A549 (cell line): ENCODE measurements at regions not wholly inside any gene's neighbourhood (a gene's known extent, or its start where the extent isn't known, plus 50 kb on each side); places are given as distances from the start of the nearest gene placed in this dataset.

Experiments used
- ATOH8 ChIP-seq: fragments of 250-450 bp; sonication (Bioruptor Pico); IDR thresholded peaks from 2 replicates; pipeline ENCODE4 v1.5.0; 2020; ENCODE audit warnings: low read depth, mild to moderate bottlenecking, moderate library complexity
- BCL3 ChIP-seq: fragments of >200 bp; sonication (Bioruptor Twin); formaldehyde crosslinking; IDR thresholded peaks from 3 replicates; pipeline ENCODE4 v1.6.1; 2016
- CTCF ChIP-seq: fragments of >200 bp; sonication (Bioruptor Twin); formaldehyde crosslinking; IDR thresholded peaks from 3 replicates; pipeline ENCODE4 v1.5.1; 2016
- EP300 ChIP-seq, 2 experiments: fragments of >200 bp; sonication (Bioruptor Twin); formaldehyde crosslinking; IDR thresholded peaks; 2 replicates in 1 of 2; 3 replicates in 1 of 2; pipeline ENCODE4 v1.6.1; 2016 to 2017
- FOSB ChIP-seq: fragments of 250-450 bp; sonication (Bioruptor Pico); IDR thresholded peaks from 2 replicates; pipeline ENCODE4 v1.5.0; 2020; ENCODE audit warnings: mild to moderate bottlenecking, moderate library complexity
- MAFK ChIP-seq: fragments of 450-650 bp; IDR thresholded peaks from 2 replicates; pipeline ENCODE4 v1.6.1; 2014; ENCODE audit not compliant: partially characterized antibody
- MAX ChIP-seq: IDR thresholded peaks from 2 replicates; pipeline ENCODE4 v1.6.1; 2012
- POLR2AphosphoS2 ChIP-seq: conservative IDR thresholded peaks from 2 replicates; pipeline ENCODE4 v1.6.1; 2012; ENCODE audit warnings: low read length, improper control_type of control experiment, inconsistent platforms
- RNF2 ChIP-seq: fragments of 200-600 bp; sonication (generic); IDR thresholded peaks from 2 replicates; pipeline ENCODE4 v1.6.1; 2016; ENCODE audit warnings: low read depth, mild to moderate bottlenecking, antibody characterized with exemption, moderate library complexity, borderline replicate concordance
- SREBF2 ChIP-seq: fragments of 450-650 bp; IDR thresholded peaks from 2 replicates; pipeline ENCODE4 v1.6.1; 2014; ENCODE audit warnings: mild to moderate bottlenecking, moderate library complexity

- no peak for TF ChIP-seq CTCF
- no peak for TF ChIP-seq EP300 (IDR thresholded peaks at IDR 0.05)
- no peak for TF ChIP-seq MAX
- TF ChIP-seq SREBF2 = no peak
- no peak for TF ChIP-seq POLR2AphosphoS2
- TF ChIP-seq RNF2 = no peak
- TF ChIP-seq BCL3 = no peak
- TF ChIP-seq MAFK = no peak
- TF ChIP-seq FOSB (CRISPR knock-in tag) = no peak
- TF ChIP-seq ATOH8 = no peak
These were observed 803.1 kb downstream of the SATB2 start for GRCh38 chr2:198654646-198655045.
